PFSK-1 (cell line): ENCODE measurements at regions not wholly inside any gene's neighbourhood (a gene's known extent, or its start where the extent isn't known, plus 50 kb on each side); places are given as distances from the start of the nearest gene placed in this dataset.

Experiments used
- POLR2AphosphoS5 ChIP-seq: IDR thresholded peaks from 2 replicates; pipeline ENCODE4 v1.6.1; 2012; ENCODE audit warnings: low read depth, mild to moderate bottlenecking, control low read depth, low read length, moderate library complexity
- REST ChIP-seq, 2 experiments: IDR thresholded peaks; 2 replicates each; pipeline versions ENCODE4 v1.6.1 to v1.8.0; 2011 to 2012; ENCODE audit warnings: low read depth in 2 of 2, low read length in 2 of 2, control low read depth in 1 of 2, inconsistent platforms in 1 of 2, mild to moderate bottlenecking in 1 of 2, moderate library complexity in 1 of 2; ENCODE audit not compliant: insufficient read depth in 1 of 2
- SIN3A ChIP-seq: IDR thresholded peaks from 2 replicates; pipeline ENCODE4 v1.6.1; 2012; ENCODE audit warnings: mild to moderate bottlenecking, low read length, moderate library complexity, borderline replicate concordance; ENCODE audit not compliant: insufficient read depth
- TAF1 ChIP-seq: IDR thresholded peaks from 2 replicates; pipeline ENCODE4 v1.6.1; 2012; ENCODE audit warnings: low read length, control low read depth, borderline replicate concordance; ENCODE audit not compliant: insufficient read depth

GRCh38 chr16:80041410-80041809 lies 440.9 kb upstream of the MAF start:
- TF ChIP-seq REST (IDR thresholded peaks at IDR 0.05; ENCODE audit: insufficient read depth in 1 of 2, low read depth in 2 of 2, low read length in 2 of 2), result no peak
- TF ChIP-seq TAF1, result no peak
- no peak for TF ChIP-seq SIN3A
- no peak for TF ChIP-seq POLR2AphosphoS5
